SK-N-SH (cell line): ENCODE measurements at regions not wholly inside any gene's neighbourhood (a gene's known extent, or its start where the extent isn't known, plus 50 kb on each side); places are given as distances from the start of the nearest gene placed in this dataset.

Experiments used
- EZH2phosphoT487 ChIP-seq: fragments of 200-600 bp; sonication (generic); IDR thresholded peaks from 2 replicates; pipeline ENCODE4 v1.6.1; 2017; ENCODE audit warnings: low read depth, mixed run types, mild to moderate bottlenecking, antibody characterized with exemption, moderate library complexity, borderline replicate concordance
- FOXM1 ChIP-seq: IDR thresholded peaks from 2 replicates; pipeline ENCODE4 v1.4.0; 2012; ENCODE audit warnings: low read depth, mild to moderate bottlenecking
- POLR2AphosphoS5 ChIP-seq: IDR thresholded peaks from 2 replicates; pipeline ENCODE4 v1.6.1; 2012; ENCODE audit warnings: low read depth, low read length
- RXRA ChIP-seq: IDR thresholded peaks from 2 replicates; pipeline ENCODE4 v1.4.0; 2012; ENCODE audit warnings: low read depth, mild to moderate bottlenecking, borderline replicate concordance
- SIN3A ChIP-seq: IDR thresholded peaks from 2 replicates; pipeline ENCODE4 v1.6.1; 2012; ENCODE audit warnings: low read depth, mild to moderate bottlenecking, low read length, moderate library complexity, borderline replicate concordance
- SMC3 ChIP-seq: IDR thresholded peaks from 2 replicates; pipeline ENCODE4 v1.6.1; 2012; ENCODE audit warnings: low read depth, low read length, improper control_type of control experiment
- TAF1 ChIP-seq: IDR thresholded peaks from 2 replicates; pipeline ENCODE4 v1.6.1; 2012; ENCODE audit warnings: low read depth, mild to moderate bottlenecking, low read length, moderate library complexity, borderline replicate concordance
- TEAD4 ChIP-seq: IDR thresholded peaks from 2 replicates; pipeline ENCODE4 v1.4.0; 2012; ENCODE audit warnings: mild to moderate bottlenecking, borderline replicate concordance; ENCODE audit not compliant: insufficient read depth
- TF ChIP-seq, protein P1 (sequence below): IDR thresholded peaks from 2 replicates; pipeline ENCODE4 v1.4.0; 2012; ENCODE audit warnings: low read depth, borderline replicate concordance
- TF ChIP-seq, protein P2 (sequence below): fragments of 200-600 bp; sonication (generic); IDR thresholded peaks from 2 replicates; pipeline ENCODE4 v1.6.1; 2017; ENCODE audit warnings: antibody characterized with exemption, mild to moderate bottlenecking, moderate library complexity
- TF ChIP-seq, protein P3 (sequence below): IDR thresholded peaks from 2 replicates; pipeline ENCODE4 v1.4.0; 2012; ENCODE audit warnings: low read depth

- TF ChIP-seq, protein P1, sequence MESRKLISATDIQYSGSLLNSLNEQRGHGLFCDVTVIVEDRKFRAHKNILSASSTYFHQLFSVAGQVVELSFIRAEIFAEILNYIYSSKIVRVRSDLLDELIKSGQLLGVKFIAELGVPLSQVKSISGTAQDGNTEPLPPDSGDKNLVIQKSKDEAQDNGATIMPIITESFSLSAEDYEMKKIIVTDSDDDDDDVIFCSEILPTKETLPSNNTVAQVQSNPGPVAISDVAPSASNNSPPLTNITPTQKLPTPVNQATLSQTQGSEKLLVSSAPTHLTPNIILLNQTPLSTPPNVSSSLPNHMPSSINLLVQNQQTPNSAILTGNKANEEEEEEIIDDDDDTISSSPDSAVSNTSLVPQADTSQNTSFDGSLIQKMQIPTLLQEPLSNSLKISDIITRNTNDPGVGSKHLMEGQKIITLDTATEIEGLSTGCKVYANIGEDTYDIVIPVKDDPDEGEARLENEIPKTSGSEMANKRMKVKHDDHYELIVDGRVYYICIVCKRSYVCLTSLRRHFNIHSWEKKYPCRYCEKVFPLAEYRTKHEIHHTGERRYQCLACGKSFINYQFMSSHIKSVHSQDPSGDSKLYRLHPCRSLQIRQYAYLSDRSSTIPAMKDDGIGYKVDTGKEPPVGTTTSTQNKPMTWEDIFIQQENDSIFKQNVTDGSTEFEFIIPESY: no peak
- no peak for TF ChIP-seq TAF1
- TF ChIP-seq EZH2phosphoT487: no peak
- TF ChIP-seq, protein P2, sequence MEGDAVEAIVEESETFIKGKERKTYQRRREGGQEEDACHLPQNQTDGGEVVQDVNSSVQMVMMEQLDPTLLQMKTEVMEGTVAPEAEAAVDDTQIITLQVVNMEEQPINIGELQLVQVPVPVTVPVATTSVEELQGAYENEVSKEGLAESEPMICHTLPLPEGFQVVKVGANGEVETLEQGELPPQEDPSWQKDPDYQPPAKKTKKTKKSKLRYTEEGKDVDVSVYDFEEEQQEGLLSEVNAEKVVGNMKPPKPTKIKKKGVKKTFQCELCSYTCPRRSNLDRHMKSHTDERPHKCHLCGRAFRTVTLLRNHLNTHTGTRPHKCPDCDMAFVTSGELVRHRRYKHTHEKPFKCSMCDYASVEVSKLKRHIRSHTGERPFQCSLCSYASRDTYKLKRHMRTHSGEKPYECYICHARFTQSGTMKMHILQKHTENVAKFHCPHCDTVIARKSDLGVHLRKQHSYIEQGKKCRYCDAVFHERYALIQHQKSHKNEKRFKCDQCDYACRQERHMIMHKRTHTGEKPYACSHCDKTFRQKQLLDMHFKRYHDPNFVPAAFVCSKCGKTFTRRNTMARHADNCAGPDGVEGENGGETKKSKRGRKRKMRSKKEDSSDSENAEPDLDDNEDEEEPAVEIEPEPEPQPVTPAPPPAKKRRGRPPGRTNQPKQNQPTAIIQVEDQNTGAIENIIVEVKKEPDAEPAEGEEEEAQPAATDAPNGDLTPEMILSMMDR: no peak
- TF ChIP-seq POLR2AphosphoS5: no peak
- no peak for TF ChIP-seq RXRA
- TF ChIP-seq TEAD4: no peak
- TF ChIP-seq SMC3: no peak
- no peak for TF ChIP-seq SIN3A
- TF ChIP-seq, protein P3, sequence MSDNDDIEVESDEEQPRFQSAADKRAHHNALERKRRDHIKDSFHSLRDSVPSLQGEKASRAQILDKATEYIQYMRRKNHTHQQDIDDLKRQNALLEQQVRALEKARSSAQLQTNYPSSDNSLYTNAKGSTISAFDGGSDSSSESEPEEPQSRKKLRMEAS: no peak
- TF ChIP-seq FOXM1: no peak
These were observed 56.2 kb upstream of the JCAD start for GRCh38 chr10:30115626-30115940.
